Gastrocnemius medialis (tissue), 4 donors: ENCODE measurements at regions not wholly inside any gene's neighbourhood (a gene's known extent, or its start where the extent isn't known, plus 50 kb on each side); places are given as distances from the start of the nearest gene placed in this dataset.

Experiments used
- POLR2A ChIP-seq, 2 donors: fragments of 450-650 bp; IDR thresholded peaks; one replicate each; pipeline ENCODE4 v1.6.1; 2017; ENCODE audit warnings: antibody characterized with exemption in 2 of 2, mild to moderate bottlenecking in 2 of 2, moderate library complexity in 2 of 2
- TF ChIP-seq, protein P1 (sequence below), 5 experiments: fragments of 450-650 bp in 3 of 5; fragments of 200-600 bp in 2 of 5; sonication (generic) in 2 of 5; IDR thresholded peaks in 4 of 5; conservative IDR thresholded peaks in 1 of 5; 1 replicate in 4 of 5; 2 replicates in 1 of 5; pipeline ENCODE4 v1.5.1; 2016 to 2019; ENCODE audit warnings: antibody characterized with exemption in 5 of 5, mild to moderate bottlenecking in 3 of 5, moderate library complexity in 3 of 5

GRCh38 chr14:96978525-96979272 is 181.5 kb downstream of the VRK1 start:
- TF ChIP-seq, protein P1, sequence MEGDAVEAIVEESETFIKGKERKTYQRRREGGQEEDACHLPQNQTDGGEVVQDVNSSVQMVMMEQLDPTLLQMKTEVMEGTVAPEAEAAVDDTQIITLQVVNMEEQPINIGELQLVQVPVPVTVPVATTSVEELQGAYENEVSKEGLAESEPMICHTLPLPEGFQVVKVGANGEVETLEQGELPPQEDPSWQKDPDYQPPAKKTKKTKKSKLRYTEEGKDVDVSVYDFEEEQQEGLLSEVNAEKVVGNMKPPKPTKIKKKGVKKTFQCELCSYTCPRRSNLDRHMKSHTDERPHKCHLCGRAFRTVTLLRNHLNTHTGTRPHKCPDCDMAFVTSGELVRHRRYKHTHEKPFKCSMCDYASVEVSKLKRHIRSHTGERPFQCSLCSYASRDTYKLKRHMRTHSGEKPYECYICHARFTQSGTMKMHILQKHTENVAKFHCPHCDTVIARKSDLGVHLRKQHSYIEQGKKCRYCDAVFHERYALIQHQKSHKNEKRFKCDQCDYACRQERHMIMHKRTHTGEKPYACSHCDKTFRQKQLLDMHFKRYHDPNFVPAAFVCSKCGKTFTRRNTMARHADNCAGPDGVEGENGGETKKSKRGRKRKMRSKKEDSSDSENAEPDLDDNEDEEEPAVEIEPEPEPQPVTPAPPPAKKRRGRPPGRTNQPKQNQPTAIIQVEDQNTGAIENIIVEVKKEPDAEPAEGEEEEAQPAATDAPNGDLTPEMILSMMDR (IDR thresholded peaks at IDR 0.05 in 4 of 5, conservative IDR thresholded peaks at IDR 0.05 in 1 of 5): no peak
- no peak for TF ChIP-seq POLR2A (IDR thresholded peaks at IDR 0.05)
